Psoas muscle (tissue), 7 donors: ENCODE measurements at regions not wholly inside any gene's neighbourhood (a gene's known extent, or its start where the extent isn't known, plus 50 kb on each side); places are given as distances from the start of the nearest gene placed in this dataset.

Source experiments
- ATAC-seq, 4 donors: fragments of 200-7000 bp; cut with Tn5 transposase; one replicate each; pipeline ENCODE4 v1.9.1; 2020; ENCODE audit warnings: moderate library complexity in 3 of 4, mild to moderate bottlenecking in 2 of 4
- DNase-seq, 2 donors: peaks; one replicate each; pipeline ENCODE4 v3.0.0-alpha.2; 2020
- H3K27ac ChIP-seq: fragments of 200-600 bp; one replicate; pipeline ENCODE4 v1.8.0; 2022
- H3K27me3 ChIP-seq, 3 donors: fragments of 200-600 bp in 1 of 3; one replicate each; pipeline versions ENCODE4 v1.6.1 to v1.8.0; 2013 to 2022; ENCODE audit warnings: low read length in 2 of 3, mild to moderate bottlenecking in 2 of 3, moderate library complexity in 1 of 3; ENCODE audit not compliant: insufficient read depth in 3 of 3
- H3K36me3 ChIP-seq, 2 donors: fragments of 200-600 bp in 1 of 2; one replicate each; pipeline versions ENCODE4 v1.6.1 to v1.8.0; 2013 to 2022; ENCODE audit warnings: low read depth in 1 of 2, mild to moderate bottlenecking in 1 of 2, moderate library complexity in 1 of 2; ENCODE audit not compliant: insufficient read depth in 1 of 2
- H3K4me1 ChIP-seq: fragments of 200-600 bp; one replicate; pipeline ENCODE4 v1.8.0; 2022
- H3K4me3 ChIP-seq: fragments of 200-600 bp; one replicate; pipeline ENCODE4 v1.8.0; 2022; ENCODE audit warnings: mild to moderate bottlenecking
- H3K9me3 ChIP-seq: fragments of 200-600 bp; one replicate; pipeline ENCODE4 v1.8.0; 2022
- CTCF ChIP-seq: fragments of 200-600 bp; IDR thresholded peaks from one replicate; pipeline ENCODE4 v1.8.0; 2022; ENCODE audit warnings: antibody characterized with exemption
- WGBS, 3 donors: extraction: QIAGEN DNeasy Blood & Tissue Kit; methylation state at CpG; one replicate each; pipeline versions ENCODE4 v1.1.6 to v1.1.7; 2013; 5-methylcytosine and 5-hydroxymethylcytosine counted together
- intact Hi-C, 2 donors: fragments of 100-400 bp; cut with DNase I; formaldehyde crosslinking; loops; one replicate each; pipeline versions ENCODE4 v1.11.0 to v1.14.2; 2022
- donor health status: healthy with polysubstance abuse.
- donor health status: DM: no; HTN: no; CAD: no; lungs with moderate emphysema.
- donor health status: Bipolar disorder and iron deficiency.
- donor health status: healthy.
- donor health status: DM: yes; HTN: yes; CAD: no.
- donor health status: DM: no; HTN: no; CAD: no.
- donor health status: DM: yes; HTN: yes; CAD: no.

DNA sequence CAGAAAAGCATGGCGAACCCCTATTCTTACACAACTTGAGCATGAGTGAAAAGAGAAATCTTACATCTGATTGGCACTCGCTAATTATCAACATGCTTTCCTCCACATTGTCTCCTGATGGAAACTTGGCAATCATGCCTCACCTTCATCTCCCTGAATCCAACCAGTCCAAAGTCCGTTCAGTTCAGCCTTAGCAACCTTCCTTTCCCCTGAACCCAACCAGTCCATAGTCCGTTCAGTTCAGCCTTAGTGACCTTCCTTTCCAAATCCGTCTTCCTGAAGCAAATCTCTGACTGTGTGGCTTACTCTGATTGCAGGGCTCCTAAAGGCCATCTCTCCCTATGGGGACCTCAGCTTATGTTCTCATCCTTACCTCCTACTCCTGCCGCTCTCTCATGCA lies 538.3 kb upstream of the CLINT1 start:
- H3K9me3 ChIP-seq = no peaks in the 10 kb centered on the region
- intact Hi-C loops = no loop called here
- H3K4me1 ChIP-seq = no peaks in the 10 kb centered on the region
- DNase-seq (no peak), ATAC-seq (no peak)
- peaks cover 0 to 3% (median 0%) of the 10 kb centered on the region in 3 donors for H3K27me3 ChIP-seq
- TF ChIP-seq CTCF = no peak
- no peaks in the 10 kb centered on the region for H3K36me3 ChIP-seq
- H3K27ac ChIP-seq = no peak overlapping the region
- 84 to 90% (median 85%) methylated on average over 6 of the region's 6 CpGs for WGBS, 3 donors
- H3K4me3 ChIP-seq = no peak overlapping the region

- Histone ChIP-seq H3K27ac (no peak overlapping the region), H3K4me3 (no peak overlapping the region)
- no peak for TF ChIP-seq CTCF
These were observed 535.2 kb upstream of the CLINT1 start for GRCh38 chr5:158394102-158394501.

GRCh38 chr5:158393457-158393856 lies 534.5 kb upstream of the CLINT1 start:
- ATAC-seq = no peak
- no peaks in the 10 kb centered on the region for H3K9me3 ChIP-seq
- intact Hi-C loops = no loop called here
- H3K36me3 ChIP-seq = no peaks in the 10 kb centered on the region
- H3K4me3 ChIP-seq = no peak overlapping the region
- no peaks in the 10 kb centered on the region for H3K4me1 ChIP-seq
- peaks cover 0 to 3% (median 0%) of the 10 kb centered on the region in 3 donors for H3K27me3 ChIP-seq
- no peak for DNase-seq
- 72 to 93% (median 75%) methylated on average over 3 of the region's 3 CpGs for WGBS, 3 donors
- no peak overlapping the region for H3K27ac ChIP-seq
- no peak for TF ChIP-seq CTCF

More at GRCh38 chr5:158394102-158394501, 535.2 kb upstream of the CLINT1 start:
- intact Hi-C loops = no loop called here
- H3K9me3 ChIP-seq = no peaks in the 10 kb centered on the region
- H3K36me3 ChIP-seq = no peaks in the 10 kb centered on the region
- DNase-seq (no peak), ATAC-seq (no peak)
- no peaks in the 10 kb centered on the region for H3K4me1 ChIP-seq
- H3K27me3 ChIP-seq = peaks cover 0 to 3% (median 0%) of the 10 kb centered on the region in 3 donors

DNA sequence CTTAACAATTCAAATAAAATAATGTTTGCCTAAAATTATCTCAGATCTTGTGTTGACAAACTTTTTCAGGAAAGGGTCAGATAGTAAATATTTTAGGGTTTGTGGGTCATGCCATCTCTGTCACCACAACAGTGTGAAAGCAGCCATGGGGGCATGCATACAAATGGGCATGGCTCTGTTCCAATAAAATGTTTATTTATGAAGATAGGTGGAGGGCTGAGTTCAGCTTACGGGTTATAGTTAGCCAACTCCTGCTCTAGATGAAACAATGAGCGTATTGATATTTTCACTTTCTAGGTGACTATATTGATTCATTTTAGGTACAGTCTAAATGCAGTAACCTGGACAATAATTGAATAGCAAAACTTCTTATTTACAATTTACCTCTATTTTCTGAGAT lies 533.8 kb upstream of the CLINT1 start:
- intact Hi-C loops = no loop called here
- Histone ChIP-seq H3K4me3 (no peak overlapping the region), H3K27me3 (no peaks in the 10 kb centered on the region), H3K4me1 (no peaks in the 10 kb centered on the region), H3K9me3 (no peaks in the 10 kb centered on the region), H3K27ac (no peak overlapping the region), H3K36me3 (no peaks in the 10 kb centered on the region)
- 55 to 90% (median 71%) methylated on average over 2 of the region's 2 CpGs for WGBS, 3 donors
- ATAC-seq (no peak), DNase-seq (no peak)
- TF ChIP-seq CTCF = no peak

DNA sequence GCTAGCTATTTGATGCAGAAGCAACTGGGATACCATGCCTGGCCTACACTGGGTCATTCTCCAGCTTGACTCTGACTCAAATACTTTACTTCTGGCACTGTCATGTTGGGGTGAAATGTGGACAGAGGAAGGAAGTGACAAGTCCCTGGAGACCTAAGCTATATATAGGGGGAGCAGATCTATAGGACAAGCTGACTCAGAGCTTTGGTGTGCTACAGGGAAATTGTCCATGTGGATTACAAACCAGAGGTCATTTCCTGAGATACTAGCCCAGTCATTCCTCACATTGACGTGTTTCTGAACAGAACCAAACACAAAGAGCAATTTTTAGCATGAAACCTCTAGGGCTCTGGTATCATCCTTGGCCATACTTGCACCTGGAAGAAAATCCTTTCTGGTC lies 531.6 kb upstream of the CLINT1 start:
- ATAC-seq (no peak), DNase-seq (no peak)
- no peak overlapping the region for H3K4me3 ChIP-seq
- TF ChIP-seq CTCF = no peak
- no peaks in the 10 kb centered on the region for H3K36me3 ChIP-seq
- no peaks in the 10 kb centered on the region for H3K27me3 ChIP-seq
- 37 to 46% (median 38%) methylated on average over 1 of the region's 1 CpG for WGBS, 3 donors
- H3K27ac ChIP-seq = no peak overlapping the region
- H3K4me1 ChIP-seq = no peaks in the 10 kb centered on the region
- H3K9me3 ChIP-seq = no peaks in the 10 kb centered on the region
- intact Hi-C loops = no loop called here
